COR-L47 (cell line): ENCODE measurements at regions not wholly inside any gene's neighbourhood (a gene's known extent, or its start where the extent isn't known, plus 50 kb on each side); places are given as distances from the start of the nearest gene placed in this dataset.

ENCODE experiments used
- DNase-seq: peaks from one replicate; lab custom pipeline; 2025; lab: John Stamatoyannopoulos, UW

DNA sequence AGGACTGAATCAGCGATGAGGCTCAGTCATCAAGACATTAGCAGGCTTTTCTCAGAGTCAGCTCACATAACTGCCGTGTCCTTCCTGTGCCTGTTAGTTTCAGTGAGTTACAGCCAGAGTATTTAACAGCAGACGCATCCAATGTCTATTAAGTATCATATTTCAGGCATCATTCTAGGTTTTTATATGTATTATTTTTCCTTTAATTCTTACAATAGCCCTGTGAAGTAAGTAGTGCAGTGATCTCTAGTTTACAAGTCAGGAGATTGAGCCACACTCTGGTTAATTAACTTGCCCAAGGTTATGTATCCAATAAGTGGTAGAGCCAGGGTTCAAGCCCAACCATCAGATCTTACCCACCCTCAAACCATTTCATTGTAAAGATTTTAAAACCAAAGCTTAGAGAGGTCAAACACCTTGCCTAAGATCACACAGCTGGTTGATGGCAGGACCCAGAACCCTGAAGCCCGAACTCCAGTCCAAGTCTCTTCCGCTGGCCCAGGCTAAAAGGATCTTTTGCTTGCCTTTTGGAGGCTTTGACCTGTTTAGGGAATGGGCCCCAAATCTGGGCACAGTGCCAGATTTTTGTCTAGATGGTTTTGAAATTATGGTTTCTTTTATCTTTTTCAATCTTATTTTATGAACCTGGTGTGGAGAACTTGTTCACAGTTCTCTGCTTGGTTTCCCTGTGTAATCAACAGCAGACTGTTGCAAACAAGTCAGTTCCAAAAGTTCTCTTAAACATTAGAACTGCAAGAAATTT lies 261.2 kb upstream of the CLINT1 start:
- DNase-seq: no peak

DNA sequence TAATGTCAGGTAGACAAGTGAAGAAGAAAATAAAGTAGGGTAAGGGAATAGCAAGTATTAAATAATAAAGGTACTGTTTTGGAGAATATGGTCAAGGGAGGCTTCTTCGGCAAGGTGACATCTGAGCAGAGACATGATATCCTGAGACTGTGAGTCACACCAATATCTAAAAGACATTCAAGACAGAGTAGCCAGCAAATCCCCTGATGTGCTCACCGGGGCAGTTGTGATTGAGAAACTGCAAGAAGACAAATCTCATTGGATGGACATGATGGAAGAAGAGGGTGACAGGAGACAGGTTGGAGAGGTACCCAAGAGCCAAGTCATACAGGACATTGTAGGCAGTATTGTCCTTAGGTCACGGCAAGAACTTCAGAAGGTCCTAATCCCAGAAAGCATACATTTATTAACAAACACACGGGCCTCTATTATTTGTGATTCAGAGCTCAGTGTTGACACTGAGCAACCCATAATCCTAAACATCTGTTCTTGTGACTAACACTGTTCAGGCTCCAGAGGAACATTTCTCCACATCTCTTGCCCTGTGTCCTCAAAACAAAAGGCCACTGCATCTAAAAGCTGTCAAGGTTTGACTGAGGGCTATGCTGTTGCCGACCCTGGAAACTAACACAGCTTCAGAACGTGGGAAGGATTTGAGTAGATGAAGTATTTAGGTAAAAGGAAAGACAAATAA lies 258.7 kb upstream of the CLINT1 start:
- no peak for DNase-seq

GRCh38 chr5:158116965-158117364 lies 258.0 kb upstream of the CLINT1 start:
- no peak for DNase-seq

- DNase-seq: no peak
These were observed 256.5 kb upstream of the CLINT1 start for GRCh38 chr5:158115468-158115867.

DNA sequence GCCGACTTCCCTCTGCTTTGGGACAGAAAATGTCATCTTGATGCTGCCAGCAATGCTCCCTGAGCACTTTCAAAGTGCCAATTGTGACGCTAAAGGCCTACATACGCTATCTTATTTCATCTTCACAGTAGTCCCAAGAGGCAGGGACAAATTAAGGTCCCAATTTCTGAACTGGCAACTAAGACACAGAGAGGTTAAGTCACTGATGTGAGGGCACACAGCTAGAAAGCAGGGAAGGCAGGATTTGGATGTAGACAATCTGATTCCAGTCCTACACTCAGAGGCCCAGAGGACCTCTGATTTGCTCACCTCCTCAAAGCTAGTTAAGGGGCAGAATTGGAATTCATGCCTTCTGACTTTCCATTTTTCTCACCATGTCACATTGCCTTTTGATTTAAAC lies 249.2 kb upstream of the CLINT1 start:
- no peak for DNase-seq

- no peak for DNase-seq
These were observed 241.5 kb upstream of the CLINT1 start for GRCh38 chr5:158100373-158100888.

GRCh38 chr5:158099571-158100105 lies 240.7 kb upstream of the CLINT1 start:
- DNase-seq: no peak

- DNase-seq: no peak
These were observed 237.9 kb upstream of the CLINT1 start for GRCh38 chr5:158096835-158097234.

GRCh38 chr5:158086856-158087255 lies 227.9 kb upstream of the CLINT1 start:
- DNase-seq: no peak

- no peak for DNase-seq
These were observed 225.3 kb upstream of the CLINT1 start for GRCh38 chr5:158084292-158084691.

- no peak for DNase-seq
These were observed 223.8 kb upstream of the CLINT1 start for GRCh38 chr5:158082696-158083287.

DNA sequence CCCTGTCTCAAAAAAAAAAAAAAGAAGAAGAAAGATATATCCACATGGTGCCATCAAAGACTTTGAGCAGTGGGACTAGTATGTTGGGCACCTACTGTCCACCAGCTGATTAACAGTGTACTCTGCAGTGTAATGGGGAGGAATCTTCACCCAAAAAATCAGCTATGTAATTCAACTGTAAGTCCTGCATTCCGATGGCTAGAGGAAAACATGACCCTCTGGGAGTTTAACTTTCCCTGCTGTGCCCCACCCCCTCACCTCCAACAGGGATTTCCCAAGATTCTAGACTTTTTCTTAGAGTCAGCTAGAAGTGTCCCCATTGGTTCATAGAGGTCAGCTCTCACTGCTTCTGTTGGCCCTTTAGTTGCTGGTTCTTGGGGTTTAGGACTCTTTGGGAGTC lies 221.2 kb upstream of the CLINT1 start:
- DNase-seq: no peak

DNA sequence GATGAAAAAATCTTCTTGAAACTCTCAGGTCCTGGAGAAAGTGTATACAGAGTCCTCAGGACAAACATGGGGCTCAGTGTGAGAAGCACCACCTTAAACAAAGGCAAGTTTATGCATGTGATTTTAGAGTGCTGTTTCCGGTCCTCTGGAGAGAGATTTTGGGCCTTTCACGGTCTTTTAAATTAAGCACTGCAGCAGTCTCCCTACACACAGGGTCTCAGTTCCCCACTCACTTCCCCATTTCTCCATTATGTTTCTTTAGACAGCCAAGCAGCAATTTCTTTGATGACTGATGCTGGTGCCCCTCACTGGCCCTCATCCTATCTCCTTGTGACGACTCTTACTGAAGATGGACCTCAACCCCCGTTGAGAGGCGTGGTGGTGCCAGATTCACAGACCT lies 220.2 kb upstream of the CLINT1 start:
- DNase-seq: no peak

GRCh38 chr5:158074992-158075769 lies 216.2 kb upstream of the CLINT1 start:
- DNase-seq: peak; percentile 55

- no peak for DNase-seq
These were observed 215.6 kb upstream of the CLINT1 start for GRCh38 chr5:158074597-158074991.

DNA sequence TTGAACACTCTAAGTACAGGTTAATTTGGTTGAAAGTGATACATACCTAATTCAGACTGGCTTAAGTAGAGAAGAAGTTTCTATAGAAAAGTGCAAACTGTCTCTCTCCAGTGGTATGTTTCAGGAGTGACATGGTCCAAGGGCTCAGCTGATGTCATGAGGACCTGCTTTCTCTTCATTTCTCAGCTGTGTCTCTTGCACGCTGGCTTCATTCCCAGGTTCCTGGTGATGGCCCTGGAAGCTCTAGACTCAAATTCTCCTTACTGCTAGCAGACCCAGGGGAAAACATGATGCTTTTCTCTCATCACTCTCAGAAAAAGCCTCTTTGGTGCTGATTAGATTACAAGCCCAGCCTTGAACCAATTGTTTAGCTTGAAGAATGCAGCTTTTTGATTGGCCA lies 211.9 kb upstream of the CLINT1 start:
- DNase-seq: no peak

DNA sequence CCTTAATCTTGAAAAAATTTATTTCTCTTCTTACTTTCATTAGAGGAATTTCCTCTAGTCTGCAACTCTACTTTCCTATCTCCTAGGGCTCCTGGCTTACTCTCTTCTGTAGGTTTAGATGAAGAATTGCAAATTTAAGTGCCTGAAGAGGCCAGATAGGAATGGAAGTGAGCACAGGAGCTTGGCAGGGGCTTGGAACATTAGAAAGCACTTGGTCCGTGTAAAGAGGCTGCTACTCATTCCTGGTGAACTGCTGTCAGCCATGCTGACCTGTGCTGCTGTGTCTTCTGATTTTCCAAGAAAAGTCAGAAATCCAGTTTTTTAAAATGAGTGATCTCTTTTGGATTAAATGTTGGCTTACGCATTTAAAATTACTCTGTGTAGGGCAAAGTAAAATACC lies 210.9 kb upstream of the CLINT1 start:
- no peak for DNase-seq

GRCh38 chr5:158068964-158069363 lies 210.0 kb upstream of the CLINT1 start:
- no peak for DNase-seq

- DNase-seq: no peak
These were observed 207.1 kb upstream of the CLINT1 start for GRCh38 chr5:158066076-158066475.

DNA sequence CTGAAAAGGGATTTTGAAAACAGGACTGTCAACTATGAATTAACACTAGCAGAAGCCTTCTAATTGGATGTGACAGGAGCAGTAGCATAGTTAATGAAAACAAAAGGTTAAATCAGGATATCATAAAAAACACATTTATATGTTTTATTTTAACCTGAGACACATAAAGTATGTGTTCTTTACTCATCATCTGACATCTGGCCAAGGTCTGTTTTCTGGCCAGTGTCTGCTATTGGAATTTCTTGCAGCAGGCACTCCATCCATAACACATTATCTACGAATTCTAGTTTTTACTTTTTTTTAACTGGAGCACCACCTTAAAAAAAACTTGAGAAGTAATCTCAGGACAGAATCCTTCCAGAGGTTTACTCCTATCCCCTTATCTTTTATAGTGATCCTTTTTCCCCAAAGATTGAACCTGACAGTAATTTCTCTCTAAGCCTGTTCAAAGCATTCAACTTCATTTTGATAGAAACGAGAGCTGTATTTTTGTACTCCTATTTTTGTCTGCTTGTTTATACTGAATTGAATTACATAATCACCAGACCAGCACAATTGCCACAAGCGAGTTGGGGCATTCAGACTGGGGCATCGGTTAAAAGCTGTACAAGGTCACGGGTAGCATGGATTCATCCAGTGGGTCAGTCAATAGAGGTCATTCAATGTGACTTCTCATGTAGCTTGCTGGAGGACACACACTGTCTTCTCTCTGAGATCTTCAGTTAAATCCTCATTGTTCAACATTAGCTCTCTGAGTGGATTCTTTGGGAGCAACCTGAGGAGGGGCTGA lies 205.6 kb upstream of the CLINT1 start:
- no peak for DNase-seq

- DNase-seq: no peak
These were observed 204.1 kb upstream of the CLINT1 start for GRCh38 chr5:158063052-158063451.
